ENCODE measurements at regions not wholly inside any gene's neighbourhood (a gene's known extent, or its start where the extent isn't known, plus 50 kb on each side); places are given as distances from the start of the nearest gene placed in this dataset.

- H3K4me3 ChIP-seq (ENCODE audit: low read depth, low read length), result no peak overlapping the region
- DNase-seq (ENCODE audit: low read depth), result no peak
- TF ChIP-seq, protein P1, sequence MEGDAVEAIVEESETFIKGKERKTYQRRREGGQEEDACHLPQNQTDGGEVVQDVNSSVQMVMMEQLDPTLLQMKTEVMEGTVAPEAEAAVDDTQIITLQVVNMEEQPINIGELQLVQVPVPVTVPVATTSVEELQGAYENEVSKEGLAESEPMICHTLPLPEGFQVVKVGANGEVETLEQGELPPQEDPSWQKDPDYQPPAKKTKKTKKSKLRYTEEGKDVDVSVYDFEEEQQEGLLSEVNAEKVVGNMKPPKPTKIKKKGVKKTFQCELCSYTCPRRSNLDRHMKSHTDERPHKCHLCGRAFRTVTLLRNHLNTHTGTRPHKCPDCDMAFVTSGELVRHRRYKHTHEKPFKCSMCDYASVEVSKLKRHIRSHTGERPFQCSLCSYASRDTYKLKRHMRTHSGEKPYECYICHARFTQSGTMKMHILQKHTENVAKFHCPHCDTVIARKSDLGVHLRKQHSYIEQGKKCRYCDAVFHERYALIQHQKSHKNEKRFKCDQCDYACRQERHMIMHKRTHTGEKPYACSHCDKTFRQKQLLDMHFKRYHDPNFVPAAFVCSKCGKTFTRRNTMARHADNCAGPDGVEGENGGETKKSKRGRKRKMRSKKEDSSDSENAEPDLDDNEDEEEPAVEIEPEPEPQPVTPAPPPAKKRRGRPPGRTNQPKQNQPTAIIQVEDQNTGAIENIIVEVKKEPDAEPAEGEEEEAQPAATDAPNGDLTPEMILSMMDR (IDR thresholded peaks at IDR 0.05; ENCODE audit: insufficient read depth, low read length), result no peak
These were observed 79.0 kb downstream of the TAF11L14 start for GRCh38 chr5:17713301-17713700.

GRCh38 chr5:17714186-17714585 is 79.9 kb downstream of the TAF11L14 start:
- no peak for DNase-seq (ENCODE audit: low read depth)
- no peak overlapping the region for H3K4me3 ChIP-seq (ENCODE audit: low read depth, low read length)
- TF ChIP-seq, protein P1 (IDR thresholded peaks at IDR 0.05; ENCODE audit: insufficient read depth, low read length), result no peak

- no peak overlapping the region for H3K4me3 ChIP-seq (ENCODE audit: low read depth, low read length)
- TF ChIP-seq, protein P1 (IDR thresholded peaks at IDR 0.05; ENCODE audit: insufficient read depth, low read length), result no peak
- DNase-seq (ENCODE audit: low read depth), result no peak
These were observed 85.3 kb downstream of the TAF11L14 start for GRCh38 chr5:17719592-17719991.

DNA sequence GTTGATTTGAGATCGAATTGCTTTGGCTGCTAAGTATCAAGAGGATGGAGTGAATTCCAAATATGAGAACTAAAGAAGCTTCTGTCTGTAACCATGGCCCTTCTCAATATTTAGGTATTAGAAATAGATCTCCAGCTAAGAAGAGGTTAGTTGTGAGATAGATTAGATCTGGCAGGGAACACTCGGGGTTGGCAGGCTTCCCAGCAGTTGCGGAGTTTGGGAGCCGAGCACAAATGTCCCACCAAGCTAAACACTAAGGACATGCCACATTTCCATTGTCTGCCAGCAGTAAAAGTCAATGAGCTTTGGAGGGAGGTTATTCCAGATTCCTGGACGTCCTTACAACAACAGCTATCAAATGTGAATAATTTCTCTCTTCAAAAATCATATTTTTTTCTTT is 85.8 kb downstream of the TAF11L14 start:
- DNase-seq (ENCODE audit: low read depth), result no peak
- no peak overlapping the region for H3K4me3 ChIP-seq (ENCODE audit: low read depth, low read length)
- TF ChIP-seq, protein P1 (IDR thresholded peaks at IDR 0.05; ENCODE audit: insufficient read depth, low read length), result no peak

GRCh38 chr5:17723876-17724275 is 89.6 kb downstream of the TAF11L14 start:
- TF ChIP-seq, protein P1 (IDR thresholded peaks at IDR 0.05; ENCODE audit: insufficient read depth, low read length), result no peak
- no peak for DNase-seq (ENCODE audit: low read depth)

GRCh38 chr5:17727098-17727497 is 92.8 kb downstream of the TAF11L14 start:
- TF ChIP-seq, protein P1 (IDR thresholded peaks at IDR 0.05; ENCODE audit: insufficient read depth, low read length), result no peak
- no peak for DNase-seq (ENCODE audit: low read depth)

More at GRCh38 chr5:17723876-17724275, 89.6 kb downstream of the TAF11L14 start:
- H3K4me3 ChIP-seq (ENCODE audit: low read depth, low read length), result no peak overlapping the region

GRCh38 chr5:17730421-17730820 is 96.2 kb downstream of the TAF11L14 start:
- no peak overlapping the region for H3K4me3 ChIP-seq (ENCODE audit: low read depth, low read length)
- TF ChIP-seq, protein P1 (IDR thresholded peaks at IDR 0.05; ENCODE audit: insufficient read depth, low read length), result no peak
- no peak for DNase-seq (ENCODE audit: low read depth)

More at GRCh38 chr5:17727098-17727497, 92.8 kb downstream of the TAF11L14 start:
- H3K4me3 ChIP-seq (ENCODE audit: low read depth, low read length), result no peak overlapping the region

Data from fibroblast of the aortic adventitia (primary cell).